ENCODE measurements at regions not wholly inside any gene's neighbourhood (a gene's known extent, or its start where the extent isn't known, plus 50 kb on each side); places are given as distances from the start of the nearest gene placed in this dataset.

GRCh38 chr21:24023936-24024335, 1583.3 kb downstream of the MRPL39 start:
- no peaks in the 10 kb centered on the region for H3K4me1 ChIP-seq (ENCODE audit: low read depth, poor library complexity, severe bottlenecking)
- H3K9ac ChIP-seq: no peak overlapping the region
- no peaks in the 10 kb centered on the region for H3K79me2 ChIP-seq (ENCODE audit: insufficient read depth, low read depth)
- H3K36me3 ChIP-seq (ENCODE audit: insufficient read depth): no peaks in the 10 kb centered on the region
- no peak overlapping the region for H3K4me2 ChIP-seq
- H3K27ac ChIP-seq: no peak overlapping the region
- H2AFZ ChIP-seq (ENCODE audit: low read depth): no peak overlapping the region
- no peak overlapping the region for H3K4me3 ChIP-seq (IDR thresholded peaks at IDR 0.05; ENCODE audit: insufficient read depth, low read depth, low read length)
- no peaks in the 10 kb centered on the region for H4K20me1 ChIP-seq (ENCODE audit: insufficient read depth)
- TF ChIP-seq, protein P1, sequence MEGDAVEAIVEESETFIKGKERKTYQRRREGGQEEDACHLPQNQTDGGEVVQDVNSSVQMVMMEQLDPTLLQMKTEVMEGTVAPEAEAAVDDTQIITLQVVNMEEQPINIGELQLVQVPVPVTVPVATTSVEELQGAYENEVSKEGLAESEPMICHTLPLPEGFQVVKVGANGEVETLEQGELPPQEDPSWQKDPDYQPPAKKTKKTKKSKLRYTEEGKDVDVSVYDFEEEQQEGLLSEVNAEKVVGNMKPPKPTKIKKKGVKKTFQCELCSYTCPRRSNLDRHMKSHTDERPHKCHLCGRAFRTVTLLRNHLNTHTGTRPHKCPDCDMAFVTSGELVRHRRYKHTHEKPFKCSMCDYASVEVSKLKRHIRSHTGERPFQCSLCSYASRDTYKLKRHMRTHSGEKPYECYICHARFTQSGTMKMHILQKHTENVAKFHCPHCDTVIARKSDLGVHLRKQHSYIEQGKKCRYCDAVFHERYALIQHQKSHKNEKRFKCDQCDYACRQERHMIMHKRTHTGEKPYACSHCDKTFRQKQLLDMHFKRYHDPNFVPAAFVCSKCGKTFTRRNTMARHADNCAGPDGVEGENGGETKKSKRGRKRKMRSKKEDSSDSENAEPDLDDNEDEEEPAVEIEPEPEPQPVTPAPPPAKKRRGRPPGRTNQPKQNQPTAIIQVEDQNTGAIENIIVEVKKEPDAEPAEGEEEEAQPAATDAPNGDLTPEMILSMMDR (conservative IDR thresholded peaks at IDR 0.05; ENCODE audit: low read depth, low read length): no peak
- H3K27me3 ChIP-seq (ENCODE audit: insufficient read depth, low read depth): no peaks in the 10 kb centered on the region

GRCh38 chr21:24023402-24023801, 1583.9 kb downstream of the MRPL39 start:
- TF ChIP-seq, protein P1 (conservative IDR thresholded peaks at IDR 0.05; ENCODE audit: low read depth, low read length): no peak
- Histone ChIP-seq H3K36me3 (ENCODE audit: insufficient read depth) (no peaks in the 10 kb centered on the region), H3K27ac (no peak overlapping the region), H3K4me2 (no peak overlapping the region), H4K20me1 (ENCODE audit: insufficient read depth) (no peaks in the 10 kb centered on the region), H3K4me3 (IDR thresholded peaks at IDR 0.05; ENCODE audit: insufficient read depth, low read depth, low read length) (no peak overlapping the region), H3K27me3 (ENCODE audit: insufficient read depth, low read depth) (no peaks in the 10 kb centered on the region), H3K79me2 (ENCODE audit: insufficient read depth, low read depth) (no peaks in the 10 kb centered on the region), H2AFZ (ENCODE audit: low read depth) (no peak overlapping the region), H3K9ac (no peak overlapping the region), H3K4me1 (ENCODE audit: low read depth, poor library complexity, severe bottlenecking) (no peaks in the 10 kb centered on the region)

GRCh38 chr21:24014381-24014780, 1592.9 kb downstream of the MRPL39 start:
- no peak overlapping the region for H3K4me3 ChIP-seq (IDR thresholded peaks at IDR 0.05; ENCODE audit: insufficient read depth, low read depth, low read length)
- TF ChIP-seq, protein P1 (conservative IDR thresholded peaks at IDR 0.05; ENCODE audit: low read depth, low read length): peak; percentile 60
- H3K4me1 ChIP-seq (ENCODE audit: low read depth, poor library complexity, severe bottlenecking): no peaks in the 10 kb centered on the region
- no peak overlapping the region for H3K27ac ChIP-seq
- no peak overlapping the region for H2AFZ ChIP-seq (ENCODE audit: low read depth)
- no peak overlapping the region for H3K4me2 ChIP-seq
- no peaks in the 10 kb centered on the region for H3K79me2 ChIP-seq (ENCODE audit: insufficient read depth, low read depth)
- no peaks in the 10 kb centered on the region for H3K27me3 ChIP-seq (ENCODE audit: insufficient read depth, low read depth)
- H4K20me1 ChIP-seq (ENCODE audit: insufficient read depth): no peaks in the 10 kb centered on the region
- H3K9ac ChIP-seq: no peak overlapping the region
- no peaks in the 10 kb centered on the region for H3K36me3 ChIP-seq (ENCODE audit: insufficient read depth)

- Histone ChIP-seq H3K4me2 (no peak overlapping the region), H3K79me2 (ENCODE audit: insufficient read depth, low read depth) (no peaks in the 10 kb centered on the region), H4K20me1 (ENCODE audit: insufficient read depth) (no peaks in the 10 kb centered on the region), H3K27me3 (ENCODE audit: insufficient read depth, low read depth) (no peaks in the 10 kb centered on the region), H3K36me3 (ENCODE audit: insufficient read depth) (no peaks in the 10 kb centered on the region), H3K27ac (no peak overlapping the region), H3K4me1 (ENCODE audit: low read depth, poor library complexity, severe bottlenecking) (no peaks in the 10 kb centered on the region), H3K9ac (no peak overlapping the region), H2AFZ (ENCODE audit: low read depth) (no peak overlapping the region), H3K4me3 (IDR thresholded peaks at IDR 0.05; ENCODE audit: insufficient read depth, low read depth, low read length) (no peak overlapping the region)
- TF ChIP-seq, protein P1 (conservative IDR thresholded peaks at IDR 0.05; ENCODE audit: low read depth, low read length): no peak
Measured at GRCh38 chr21:24011087-24011486, 1596.2 kb downstream of the MRPL39 start.
